ENCODE measurements at regions not wholly inside any gene's neighbourhood (a gene's known extent, or its start where the extent isn't known, plus 50 kb on each side); places are given as distances from the start of the nearest gene placed in this dataset.

DNA sequence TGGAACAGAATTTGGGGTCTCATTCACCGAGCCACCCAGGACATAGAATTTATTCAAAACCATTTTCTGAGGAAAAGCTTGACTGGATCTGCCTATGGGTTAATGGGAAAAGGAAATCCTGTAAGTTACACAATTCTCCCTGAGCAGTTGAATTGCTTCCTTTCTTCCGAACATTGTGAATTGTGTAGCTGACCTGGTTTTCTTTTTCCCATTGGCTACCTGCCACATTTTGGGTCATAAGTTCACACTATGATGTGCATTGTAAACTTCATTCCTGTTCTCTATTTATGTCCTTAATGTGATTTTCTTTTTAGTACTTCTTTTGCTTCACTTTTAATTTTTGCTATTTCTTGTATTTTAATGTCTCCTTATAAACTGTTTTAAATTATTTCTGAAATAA lies 386.0 kb upstream of the LRRC3B start:
- TF ChIP-seq EZH2 (IDR thresholded peaks at IDR 0.05) (no peak), CTCF (IDR thresholded peaks at IDR 0.05) (no peak)
